ENCODE measurements at regions not wholly inside any gene's neighbourhood (a gene's known extent, or its start where the extent isn't known, plus 50 kb on each side); places are given as distances from the start of the nearest gene placed in this dataset.

- TF ChIP-seq, protein P1, sequence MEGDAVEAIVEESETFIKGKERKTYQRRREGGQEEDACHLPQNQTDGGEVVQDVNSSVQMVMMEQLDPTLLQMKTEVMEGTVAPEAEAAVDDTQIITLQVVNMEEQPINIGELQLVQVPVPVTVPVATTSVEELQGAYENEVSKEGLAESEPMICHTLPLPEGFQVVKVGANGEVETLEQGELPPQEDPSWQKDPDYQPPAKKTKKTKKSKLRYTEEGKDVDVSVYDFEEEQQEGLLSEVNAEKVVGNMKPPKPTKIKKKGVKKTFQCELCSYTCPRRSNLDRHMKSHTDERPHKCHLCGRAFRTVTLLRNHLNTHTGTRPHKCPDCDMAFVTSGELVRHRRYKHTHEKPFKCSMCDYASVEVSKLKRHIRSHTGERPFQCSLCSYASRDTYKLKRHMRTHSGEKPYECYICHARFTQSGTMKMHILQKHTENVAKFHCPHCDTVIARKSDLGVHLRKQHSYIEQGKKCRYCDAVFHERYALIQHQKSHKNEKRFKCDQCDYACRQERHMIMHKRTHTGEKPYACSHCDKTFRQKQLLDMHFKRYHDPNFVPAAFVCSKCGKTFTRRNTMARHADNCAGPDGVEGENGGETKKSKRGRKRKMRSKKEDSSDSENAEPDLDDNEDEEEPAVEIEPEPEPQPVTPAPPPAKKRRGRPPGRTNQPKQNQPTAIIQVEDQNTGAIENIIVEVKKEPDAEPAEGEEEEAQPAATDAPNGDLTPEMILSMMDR (IDR thresholded peaks at IDR 0.05 in 2 of 3, conservative IDR thresholded peaks at IDR 0.05 in 1 of 3; ENCODE audit: control insufficient read depth in 2 of 3, extremely low read depth in 1 of 3, insufficient read depth in 1 of 3, low read depth in 3 of 3, low read length in 3 of 3) = no peak
- TF ChIP-seq BHLHE40 (IDR thresholded peaks at IDR 0.05; ENCODE audit: borderline replicate concordance in 1 of 2, low read depth in 2 of 2, low read length in 1 of 2) (no peak), CHD4 (IDR thresholded peaks at IDR 0.05) (no peak), SRF (IDR thresholded peaks at IDR 0.05; ENCODE audit: low read depth in 2 of 2, low read length in 2 of 2) (no peak), CHD2 (IDR thresholded peaks at IDR 0.05; ENCODE audit: borderline replicate concordance, low read depth, low read length) (no peak), ZSCAN29 (IDR thresholded peaks at IDR 0.05) (no peak), SP1 (IDR thresholded peaks at IDR 0.05; ENCODE audit: low read depth, low read length) (no peak), YY1 (IDR thresholded peaks at IDR 0.05; ENCODE audit: low read depth, low read length) (no peak), RCOR1 (conservative IDR thresholded peaks at IDR 0.05; ENCODE audit: low read depth, low read length) (no peak), SMC3 (IDR thresholded peaks at IDR 0.05; ENCODE audit: borderline replicate concordance, low read length) (no peak), POLR2A (IDR thresholded peaks at IDR 0.05; ENCODE audit: low read depth, low read length) (no peak), JUND (IDR thresholded peaks at IDR 0.05; ENCODE audit: low read depth, low read length) (no peak), RAD21 (IDR thresholded peaks at IDR 0.05; ENCODE audit: insufficient read depth, low read depth, low read length) (no peak)
- TF ChIP-seq, protein P2, sequence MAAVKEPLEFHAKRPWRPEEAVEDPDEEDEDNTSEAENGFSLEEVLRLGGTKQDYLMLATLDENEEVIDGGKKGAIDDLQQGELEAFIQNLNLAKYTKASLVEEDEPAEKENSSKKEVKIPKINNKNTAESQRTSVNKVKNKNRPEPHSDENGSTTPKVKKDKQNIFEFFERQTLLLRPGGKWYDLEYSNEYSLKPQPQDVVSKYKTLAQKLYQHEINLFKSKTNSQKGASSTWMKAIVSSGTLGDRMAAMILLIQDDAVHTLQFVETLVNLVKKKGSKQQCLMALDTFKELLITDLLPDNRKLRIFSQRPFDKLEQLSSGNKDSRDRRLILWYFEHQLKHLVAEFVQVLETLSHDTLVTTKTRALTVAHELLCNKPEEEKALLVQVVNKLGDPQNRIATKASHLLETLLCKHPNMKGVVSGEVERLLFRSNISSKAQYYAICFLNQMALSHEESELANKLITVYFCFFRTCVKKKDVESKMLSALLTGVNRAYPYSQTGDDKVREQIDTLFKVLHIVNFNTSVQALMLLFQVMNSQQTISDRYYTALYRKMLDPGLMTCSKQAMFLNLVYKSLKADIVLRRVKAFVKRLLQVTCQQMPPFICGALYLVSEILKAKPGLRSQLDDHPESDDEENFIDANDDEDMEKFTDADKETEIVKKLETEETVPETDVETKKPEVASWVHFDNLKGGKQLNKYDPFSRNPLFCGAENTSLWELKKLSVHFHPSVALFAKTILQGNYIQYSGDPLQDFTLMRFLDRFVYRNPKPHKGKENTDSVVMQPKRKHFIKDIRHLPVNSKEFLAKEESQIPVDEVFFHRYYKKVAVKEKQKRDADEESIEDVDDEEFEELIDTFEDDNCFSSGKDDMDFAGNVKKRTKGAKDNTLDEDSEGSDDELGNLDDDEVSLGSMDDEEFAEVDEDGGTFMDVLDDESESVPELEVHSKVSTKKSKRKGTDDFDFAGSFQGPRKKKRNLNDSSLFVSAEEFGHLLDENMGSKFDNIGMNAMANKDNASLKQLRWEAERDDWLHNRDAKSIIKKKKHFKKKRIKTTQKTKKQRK (IDR thresholded peaks at IDR 0.05; ENCODE audit: low read depth, low read length) = no peak
Observed at GRCh38 chr3:29011441-29011840, 269.4 kb upstream of the RBMS3 start.

Data from GM12878 (cell line).